Pancreas (tissue), 10 donors: ENCODE measurements at regions not wholly inside any gene's neighbourhood (a gene's known extent, or its start where the extent isn't known, plus 50 kb on each side); places are given as distances from the start of the nearest gene placed in this dataset.

Experiments
- ATAC-seq, 4 donors: fragments of 200-7000 bp; cut with Tn5 transposase; one replicate each; pipeline versions ENCODE4 v1.8.0 to v1.9.1; 2020; ENCODE audit warnings: mild to moderate bottlenecking in 4 of 4, moderate library complexity in 4 of 4
- DNase-seq, 6 donors: peaks; one replicate each; pipeline ENCODE4 v3.0.0-alpha.2; 2020
- FAIRE-seq: peaks from 2 replicates; lab custom pipeline; 2012; peaks lifted over from hg19 to GRCh38; lab: Jason Lieb, UNC
- H3K27ac ChIP-seq, 4 donors: fragments of 200-600 bp; sonication (generic); 1 replicate in 3 of 4; 2 replicates in 1 of 4; pipeline versions ENCODE4 v1.5.0 to v1.8.0; 2020
- H3K27me3 ChIP-seq, 4 donors: fragments of 200-600 bp; one replicate each; pipeline ENCODE4 v1.8.0; 2021
- H3K36me3 ChIP-seq, 3 donors: fragments of 200-600 bp; sonication (generic) in 1 of 3; one replicate each; pipeline versions ENCODE4 v1.5.0 to v1.8.0; 2020 to 2021
- H3K4me1 ChIP-seq, 3 donors: fragments of 200-600 bp; one replicate each; pipeline ENCODE4 v1.8.0; 2021
- H3K4me3 ChIP-seq, 4 donors: fragments of 200-600 bp; sonication (generic) in 2 of 4; one replicate each; pipeline versions ENCODE4 v1.5.0 to v1.8.0; 2020 to 2021
- H3K9me3 ChIP-seq, 4 donors: fragments of 200-600 bp; one replicate each; pipeline ENCODE4 v1.8.0; 2021
- CTCF ChIP-seq, 4 donors: fragments of 200-600 bp; sonication (generic) in 3 of 4; IDR thresholded peaks; one replicate each; pipeline versions ENCODE4 v1.5.0 to v1.8.0; 2021; ENCODE audit warnings: antibody characterized with exemption in 4 of 4
- WGBS, 2 donors: extraction: QIAGEN DNeasy Blood & Tissue Kit; methylation state at CpG; one replicate each; pipeline ENCODE4 v1.1.7; 2013; 5-methylcytosine and 5-hydroxymethylcytosine counted together
- intact Hi-C, 3 donors: fragments of 100-400 bp; cut with DNase I; formaldehyde crosslinking; loops; one replicate each; pipeline versions ENCODE4 v1.11.1 to v1.14.2; 2022
- donor health status: healthy with polysubstance abuse.
- donor health status: DM: no; HTN: no; CAD: no; lungs with moderate emphysema.
- donor health status: DM: no; HTN: no; CAD: no.
- donor health status: control.
- donor health status: control.
- donor health status: Bipolar disorder and iron deficiency.
- donor health status: DM: yes; HTN: yes; CAD: no.
- donor health status: DM: no; HTN: no; CAD: no.
- donor health status: DM: no; HTN: no; CAD: no.
- donor health status: DM: yes; HTN: yes; CAD: no.

- no peak overlapping the region for H3K27ac ChIP-seq
- WGBS, 2 donors = 95 to 96% methylated on average over 2 of the region's 2 CpGs
- FAIRE-seq = no peak
These were observed 165.3 kb upstream of the TFPI start for GRCh38 chr2:187719510-187719909.

GRCh38 chr2:187748958-187749357 lies 194.7 kb upstream of the TFPI start:
- no peaks in the 10 kb centered on the region for H3K4me1 ChIP-seq
- TF ChIP-seq CTCF (IDR thresholded peaks at IDR 0.05) = no peak
- H3K9me3 ChIP-seq = no peaks in the 10 kb centered on the region
- H3K36me3 ChIP-seq = no peaks in the 10 kb centered on the region
- no peaks in the 10 kb centered on the region for H3K27me3 ChIP-seq
- 72 to 76% methylated on average over 4 of the region's 4 CpGs for WGBS, 2 donors
- DNase-seq (peak in 1 of 6 donors; percentile 42), FAIRE-seq (no peak), ATAC-seq (no peak)
- H3K27ac ChIP-seq = no peak overlapping the region
- no peak overlapping the region for H3K4me3 ChIP-seq
- intact Hi-C loops = no loop called here

More at GRCh38 chr2:187719510-187719909, 165.3 kb upstream of the TFPI start:
- DNase-seq (no peak), ATAC-seq (no peak)
- Histone ChIP-seq H3K36me3 (no peaks in the 10 kb centered on the region), H3K4me1 (no peaks in the 10 kb centered on the region), H3K9me3 (no peaks in the 10 kb centered on the region), H3K27me3 (no peaks in the 10 kb centered on the region), H3K4me3 (no peak overlapping the region)
- intact Hi-C loops = no loop called here
- TF ChIP-seq CTCF (IDR thresholded peaks at IDR 0.05) = no peak

- no peak overlapping the region for H3K27ac ChIP-seq
- 82 to 89% methylated on average over 7 of the region's 7 CpGs for whole genome bisulfite sequencing, 2 donors
- FAIRE-seq = no peak
- no peak overlapping the region for H3K4me3 ChIP-seq
- intact Hi-C loops = no loop called here
- TF ChIP-seq CTCF (IDR thresholded peaks at IDR 0.05) = no peak
- H3K27me3 ChIP-seq = no peaks in the 10 kb centered on the region
- H3K9me3 ChIP-seq = no peaks in the 10 kb centered on the region
- ATAC-seq = no peak
- H3K36me3 ChIP-seq = no peaks in the 10 kb centered on the region
- no peak for DNase-seq
- no peaks in the 10 kb centered on the region for H3K4me1 ChIP-seq
These were observed 195.7 kb upstream of the TFPI start for GRCh38 chr2:187749804-187750431.

- intact Hi-C loops = no loop called here
- no peak for TF ChIP-seq CTCF (IDR thresholded peaks at IDR 0.05)
- ATAC-seq (no peak), FAIRE-seq (no peak), DNase-seq (no peak)
- no peaks in the 10 kb centered on the region for H3K4me1 ChIP-seq
- no peaks in the 10 kb centered on the region for H3K36me3 ChIP-seq
- no peaks in the 10 kb centered on the region for H3K9me3 ChIP-seq
- no peaks in the 10 kb centered on the region for H3K27me3 ChIP-seq
- WGBS, 2 donors = 94 to 96% methylated on average over 4 of the region's 4 CpGs
- H3K4me3 ChIP-seq = no peak overlapping the region
- H3K27ac ChIP-seq = no peak overlapping the region
These were observed 214.8 kb upstream of the TFPI start for GRCh38 chr2:187768995-187769394.

- Histone ChIP-seq H3K4me3 (no peak overlapping the region), H3K36me3 (no peaks in the 10 kb centered on the region), H3K4me1 (no peaks in the 10 kb centered on the region), H3K27ac (no peak overlapping the region), H3K27me3 (no peaks in the 10 kb centered on the region), H3K9me3 (no peaks in the 10 kb centered on the region)
- DNase-seq (no peak), FAIRE-seq (no peak), ATAC-seq (no peak)
- intact Hi-C loops = no loop called here
- TF ChIP-seq CTCF (IDR thresholded peaks at IDR 0.05) = no peak
- 92 to 94% methylated on average over 3 of the region's 3 CpGs for WGBS, 2 donors
These were observed 215.2 kb upstream of the TFPI start for GRCh38 chr2:187769437-187769836.
